Inflammatory macrophage treated with lipopolysaccharide for 1 hour (primary cell): ENCODE measurements at regions not wholly inside any gene's neighbourhood (a gene's known extent, or its start where the extent isn't known, plus 50 kb on each side); places are given as distances from the start of the nearest gene placed in this dataset.

Source experiments
- DNase-seq, 2 donors: peaks; one replicate each; pipeline ENCODE4 v3.0.0-alpha.2; 2020 to 2022

DNA sequence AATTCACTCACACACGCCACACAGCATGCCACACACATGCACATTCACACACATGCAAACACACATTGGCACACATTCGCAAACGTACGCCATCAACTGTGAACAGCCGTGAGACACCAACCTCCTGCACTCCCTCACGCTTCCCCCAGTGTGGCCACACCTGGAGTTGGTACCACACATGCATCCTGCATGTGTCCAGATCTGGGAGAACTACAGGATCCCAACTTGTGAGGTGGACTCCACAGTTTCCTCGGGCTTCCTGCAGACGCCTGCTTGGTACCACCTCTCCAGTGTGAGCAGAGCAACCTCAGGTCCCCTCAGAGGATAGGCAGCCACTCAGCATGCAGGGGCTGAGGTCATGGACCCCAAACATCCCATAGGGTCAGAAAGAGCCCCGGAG, 239.0 kb downstream of the EIPR1 start:
- no peak for DNase-seq

DNA sequence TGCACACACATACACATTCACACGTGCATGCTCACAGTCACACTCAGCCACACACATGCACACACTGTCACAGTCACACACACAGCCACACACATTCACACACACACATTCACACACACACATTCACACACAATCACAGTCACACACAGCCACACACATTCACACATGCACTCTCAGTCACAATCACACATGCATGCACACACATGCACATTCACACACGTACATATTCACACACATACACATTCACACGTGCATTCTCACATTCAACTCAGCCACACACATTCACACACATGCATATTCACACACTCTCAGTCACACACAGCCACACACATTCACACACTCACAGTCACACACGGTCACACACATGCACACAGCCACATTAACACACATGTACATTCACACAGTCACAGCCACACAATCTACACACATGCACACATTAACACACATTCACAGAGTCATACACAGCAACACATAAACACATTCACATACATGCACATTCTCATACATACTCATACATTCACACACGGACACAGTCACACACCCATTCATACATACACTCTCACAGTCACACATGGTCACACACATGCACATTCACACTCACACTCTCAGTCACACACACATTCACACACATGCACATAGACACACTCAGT, 239.8 kb downstream of the EIPR1 start:
- no peak for DNase-seq

DNA sequence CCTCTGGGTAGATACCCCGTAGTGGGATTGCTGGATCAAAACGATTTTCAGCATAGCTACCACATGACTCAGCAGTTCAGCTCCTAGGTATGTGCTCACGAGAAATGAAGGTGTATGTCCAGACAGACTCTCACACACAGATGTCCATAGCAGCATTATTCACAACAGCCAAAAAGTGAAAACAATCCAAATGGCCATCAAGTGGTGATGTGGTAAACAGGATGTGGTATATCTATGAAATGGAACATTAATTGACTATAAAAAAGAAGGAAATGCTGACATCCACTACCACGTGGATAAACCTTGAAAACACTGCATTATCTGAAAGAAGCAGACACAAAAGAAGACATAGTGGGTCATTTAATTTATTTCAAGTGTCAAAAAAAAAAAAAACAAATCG, 241.9 kb downstream of the EIPR1 start:
- no peak for DNase-seq

DNA sequence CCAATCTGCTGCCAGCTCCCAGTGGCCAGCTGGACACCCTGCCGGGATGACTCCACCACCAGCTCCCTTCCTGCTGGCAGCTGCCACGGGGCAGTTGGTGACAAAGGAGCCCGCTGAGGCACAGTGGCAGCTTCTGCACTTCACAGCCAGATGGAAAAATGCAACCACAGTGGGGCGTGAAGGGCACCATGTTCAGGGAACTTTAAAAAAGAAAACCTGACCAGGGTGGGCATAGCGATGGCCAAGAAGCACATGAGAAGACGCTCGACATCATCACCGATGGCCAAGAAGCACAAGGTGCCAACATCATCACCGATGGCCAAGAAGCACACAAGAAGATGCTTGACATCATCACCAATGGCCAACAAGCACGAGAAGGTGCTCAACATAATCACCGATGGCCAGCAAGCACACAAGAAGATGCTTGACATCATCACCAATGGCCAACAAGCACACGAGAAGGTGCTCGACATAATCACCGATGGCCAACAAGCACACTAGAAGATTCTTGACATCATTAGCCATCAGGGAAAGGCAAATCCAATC, 243.5 kb downstream of the EIPR1 start:
- DNase-seq = no peak

DNA sequence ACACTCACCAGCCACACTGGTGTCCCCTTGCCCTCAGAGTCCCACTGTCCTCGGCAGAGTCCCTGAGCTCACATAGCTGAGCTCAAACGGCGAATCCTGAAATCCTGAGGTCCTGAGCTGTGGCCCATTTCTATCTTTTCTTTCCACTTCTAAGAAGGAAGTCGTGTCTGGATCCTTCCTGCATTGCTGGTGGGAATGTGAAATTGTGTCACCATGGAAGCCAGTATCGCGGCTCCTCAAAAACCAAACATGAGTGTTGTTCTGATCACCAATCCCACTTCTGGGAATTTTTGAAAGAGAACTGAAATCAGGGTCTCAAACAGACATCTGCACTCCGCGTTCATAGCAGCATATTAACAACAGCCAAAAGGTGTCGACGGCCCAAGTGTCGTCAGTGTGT, 244.7 kb downstream of the EIPR1 start:
- DNase-seq = no peak

DNA sequence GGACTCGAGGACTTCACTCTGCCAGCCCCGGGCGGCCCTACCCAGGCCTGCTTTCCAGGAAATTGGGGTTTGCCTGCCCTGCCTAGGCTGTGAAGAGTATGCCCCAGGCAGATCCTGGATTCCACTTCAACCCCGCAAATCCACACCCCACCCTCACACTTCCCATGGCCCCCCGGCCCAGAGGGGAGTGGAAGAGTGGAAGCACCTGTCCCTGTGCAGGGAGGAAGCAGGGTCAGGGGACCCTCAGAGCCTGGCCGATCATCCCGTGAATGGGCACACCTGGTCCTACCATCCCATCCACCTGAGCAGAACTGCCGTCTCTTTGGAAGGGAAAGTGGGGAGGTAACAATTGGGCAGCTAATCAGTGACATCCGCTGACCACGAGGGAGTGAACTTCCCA, 245.2 kb downstream of the EIPR1 start:
- no peak for DNase-seq

DNA sequence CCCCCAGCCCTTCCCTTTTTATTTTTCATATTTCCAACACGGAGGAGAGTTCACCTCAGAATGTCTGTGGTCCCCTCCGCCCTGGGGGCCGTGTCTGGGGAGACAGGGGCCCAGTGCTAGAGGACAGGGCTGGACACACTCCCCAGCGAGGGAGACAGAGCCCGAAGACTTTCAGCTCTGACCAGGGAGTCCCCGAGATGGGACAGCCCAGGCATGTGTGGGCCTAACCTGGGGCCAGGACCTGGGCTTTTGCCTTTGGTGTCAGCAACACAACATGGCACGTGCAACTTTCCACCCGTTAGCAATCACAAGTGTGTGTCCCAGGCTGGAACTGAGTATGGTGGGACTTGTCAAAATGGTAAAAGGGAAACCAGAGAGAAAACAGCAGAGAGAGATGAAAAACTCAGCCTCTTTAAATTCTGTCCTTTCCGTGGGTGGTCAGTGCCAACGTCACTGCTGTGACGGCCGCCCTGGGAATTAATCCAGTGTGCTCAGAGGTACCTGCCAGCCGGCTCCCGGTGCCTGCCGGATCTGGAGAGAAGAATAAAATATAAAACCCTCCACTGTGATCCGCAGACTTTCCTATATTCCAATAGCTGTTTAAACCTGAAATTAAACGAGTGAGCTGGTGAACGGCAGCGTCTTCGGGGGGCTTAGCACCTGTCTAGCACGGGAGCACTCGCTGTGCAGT, 245.8 kb downstream of the EIPR1 start:
- no peak for DNase-seq

DNA sequence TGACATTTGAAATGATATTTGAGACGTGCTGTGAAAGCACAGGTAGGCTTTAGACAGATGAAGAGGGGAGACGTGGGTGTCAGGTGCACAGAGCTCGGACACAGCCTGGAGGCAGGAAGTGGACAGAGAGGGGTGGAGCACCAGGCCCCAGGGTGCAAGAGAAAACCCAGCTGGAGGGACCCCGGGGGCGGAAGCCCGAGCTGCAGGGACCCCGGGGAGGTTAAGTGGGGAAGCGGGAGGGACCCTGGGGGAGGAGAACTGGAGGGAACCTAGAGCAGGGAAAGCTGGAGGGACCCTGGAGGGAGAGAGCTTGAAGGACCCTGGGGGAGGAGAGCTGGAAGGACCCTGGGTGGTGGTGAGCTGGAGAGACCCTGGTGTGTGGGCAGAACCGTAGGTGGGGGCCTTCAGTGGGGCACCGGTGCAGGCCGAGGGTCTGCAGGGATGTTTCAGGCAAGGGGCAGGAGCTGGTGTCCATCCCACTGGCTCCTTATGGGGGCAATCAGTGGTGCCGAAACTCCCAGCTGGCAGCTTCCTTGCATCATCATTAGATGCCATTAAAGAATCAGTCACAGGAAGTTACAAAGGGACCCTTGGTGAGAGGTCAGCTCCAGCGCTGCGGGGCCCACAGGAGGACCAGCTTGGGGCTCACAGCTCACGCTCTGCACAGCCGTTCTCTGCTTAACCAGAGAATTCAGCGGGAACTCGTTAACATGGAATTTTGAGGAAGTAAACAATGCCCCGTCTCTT, 246.6 kb downstream of the EIPR1 start:
- DNase-seq = peak in 1 of 2 donors; percentile 1

DNA sequence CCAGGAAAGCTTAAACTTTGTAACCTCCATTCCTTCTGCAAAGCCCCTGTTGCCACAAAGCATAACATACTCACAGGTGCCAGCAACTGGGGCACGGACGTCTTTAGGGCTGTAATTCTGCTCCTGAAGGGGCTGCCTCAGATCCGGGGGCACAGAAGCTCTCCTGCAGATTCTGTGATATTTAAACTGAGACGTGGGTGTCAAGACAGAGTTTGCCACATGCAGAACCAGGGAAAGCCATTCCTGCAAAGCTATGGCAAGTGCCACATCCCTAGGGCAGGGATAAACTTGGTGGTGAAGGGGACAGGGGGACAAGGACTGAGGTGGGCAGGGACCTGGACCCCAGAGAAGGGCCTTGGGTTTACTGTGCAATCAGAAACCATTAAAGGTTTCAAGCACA, 247.2 kb downstream of the EIPR1 start:
- DNase-seq = no peak

DNA sequence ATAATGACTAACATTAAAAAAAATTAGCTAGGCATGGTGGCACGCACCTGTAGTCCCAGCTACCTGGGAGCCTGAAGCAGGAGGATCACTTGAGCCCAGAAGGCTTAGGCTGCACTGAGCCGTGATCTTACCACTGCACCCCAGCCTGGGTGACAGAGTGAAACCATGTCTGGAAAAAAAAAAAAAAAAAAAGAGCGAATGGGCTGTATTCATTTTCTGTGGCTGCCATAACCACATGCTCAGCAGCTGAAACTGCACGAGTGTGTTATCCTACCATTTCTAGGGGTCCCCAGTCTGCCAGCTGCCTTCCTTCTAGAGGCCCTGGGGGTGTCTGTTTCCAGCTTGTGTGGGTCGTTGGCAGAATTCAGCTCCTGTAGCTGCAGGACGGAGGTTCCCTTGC, 247.8 kb downstream of the EIPR1 start:
- no peak for DNase-seq

DNA sequence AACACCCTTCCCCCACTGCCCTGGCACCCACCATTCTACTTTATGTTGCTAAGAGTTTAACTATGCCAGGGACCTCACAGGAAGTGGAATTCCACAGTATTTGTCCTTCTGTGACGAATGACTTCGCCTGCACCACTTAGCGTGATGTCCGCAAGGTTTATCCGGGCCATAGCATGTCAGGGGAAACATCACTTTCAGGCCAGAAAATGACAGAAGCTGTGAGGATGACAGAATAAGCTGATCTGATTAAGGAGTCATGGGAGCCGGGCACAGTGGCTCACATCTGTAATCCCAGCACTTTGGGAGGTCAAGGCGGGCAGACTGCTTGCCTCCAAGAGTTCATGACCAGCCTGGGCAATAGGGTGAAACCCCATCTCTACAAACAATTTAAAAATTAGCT, 248.8 kb downstream of the EIPR1 start:
- DNase-seq = no peak

DNA sequence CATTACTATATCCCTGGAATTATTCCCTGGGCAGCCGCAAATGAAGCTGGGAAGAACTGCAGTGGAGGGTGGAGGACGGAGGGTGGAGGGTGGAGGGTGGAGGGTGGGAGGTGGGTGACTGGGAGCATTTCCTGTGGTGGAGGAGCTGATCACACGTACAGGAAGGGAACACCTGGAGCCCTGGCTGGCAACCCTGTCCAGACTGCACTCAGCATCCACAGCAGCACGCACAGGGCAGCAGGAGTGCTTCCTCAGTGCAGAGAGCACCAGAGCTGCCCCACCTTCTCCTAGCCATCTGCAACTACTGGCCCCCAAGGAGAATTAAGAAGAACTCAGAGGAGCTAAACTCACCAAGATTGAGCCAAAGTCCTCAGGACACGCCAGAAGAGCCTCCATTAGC, 249.9 kb downstream of the EIPR1 start:
- no peak for DNase-seq

DNA sequence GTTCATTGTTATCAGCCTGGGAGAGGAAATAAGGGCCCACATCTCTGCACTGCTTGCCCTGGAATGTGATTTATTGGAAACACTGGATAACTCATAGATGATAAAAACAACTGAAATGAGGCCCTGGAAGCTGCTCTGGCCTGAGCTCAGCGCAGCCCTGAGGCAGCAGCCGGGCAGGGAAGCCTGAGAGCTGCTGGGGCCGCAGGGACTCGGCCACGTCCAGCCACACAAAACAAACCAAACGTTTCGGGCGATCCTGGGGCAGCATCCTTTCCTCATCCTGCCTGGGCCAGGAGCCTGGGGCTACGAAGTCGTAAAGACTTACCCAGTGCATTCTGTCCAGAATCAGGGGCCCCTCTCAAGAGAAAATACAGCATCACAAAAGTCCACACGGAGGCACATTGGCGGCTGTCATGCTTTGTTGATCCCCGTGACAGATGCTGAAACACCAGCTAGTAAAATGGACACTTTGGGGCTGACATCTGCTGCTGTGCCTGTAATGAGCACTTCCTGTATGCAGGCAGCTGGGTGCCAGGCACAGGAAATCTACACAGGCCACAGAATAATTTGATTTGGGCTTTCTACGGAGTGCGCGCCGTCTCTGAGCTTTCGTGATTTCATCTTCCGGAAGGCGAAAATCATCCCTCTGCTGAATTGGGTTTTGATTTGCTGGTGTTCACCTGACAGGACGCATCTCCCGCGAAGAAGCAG, 250.6 kb downstream of the EIPR1 start:
- no peak for DNase-seq

DNA sequence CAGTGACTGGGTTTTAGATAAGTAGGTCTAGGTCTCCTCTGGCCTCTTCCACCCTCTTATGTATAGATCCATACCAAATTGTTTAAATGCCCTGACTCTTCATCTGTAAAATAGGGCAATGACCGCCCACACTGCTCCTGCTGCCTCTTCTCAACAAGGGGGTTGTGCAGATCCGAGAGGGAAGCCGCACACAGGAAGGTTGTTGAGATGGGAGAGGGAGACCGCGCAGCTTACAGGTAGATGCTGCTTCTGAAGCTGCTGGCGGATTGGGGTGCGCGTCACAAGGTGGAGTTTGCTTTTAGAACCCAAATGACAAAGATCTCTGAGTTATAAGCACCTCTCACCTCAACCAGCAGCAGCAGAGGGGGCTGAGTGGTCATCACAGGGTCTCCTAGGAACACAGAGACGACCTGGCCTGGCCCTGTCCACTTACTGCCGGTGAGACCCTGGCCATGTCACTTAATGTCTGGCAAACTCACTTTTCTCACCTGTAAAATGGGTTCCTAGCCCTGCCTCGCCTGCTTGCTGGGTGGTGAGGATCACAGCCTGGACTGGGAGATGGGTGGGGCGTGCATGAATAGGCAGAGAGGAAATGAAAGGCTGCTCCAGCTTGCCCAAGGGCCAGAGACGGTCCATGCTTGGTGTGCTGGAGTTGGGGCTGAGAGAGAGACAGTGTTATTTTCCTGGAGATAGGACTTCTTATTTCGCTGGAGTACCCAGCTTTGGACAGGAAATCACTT, 251.3 kb downstream of the EIPR1 start:
- no peak for DNase-seq

DNA sequence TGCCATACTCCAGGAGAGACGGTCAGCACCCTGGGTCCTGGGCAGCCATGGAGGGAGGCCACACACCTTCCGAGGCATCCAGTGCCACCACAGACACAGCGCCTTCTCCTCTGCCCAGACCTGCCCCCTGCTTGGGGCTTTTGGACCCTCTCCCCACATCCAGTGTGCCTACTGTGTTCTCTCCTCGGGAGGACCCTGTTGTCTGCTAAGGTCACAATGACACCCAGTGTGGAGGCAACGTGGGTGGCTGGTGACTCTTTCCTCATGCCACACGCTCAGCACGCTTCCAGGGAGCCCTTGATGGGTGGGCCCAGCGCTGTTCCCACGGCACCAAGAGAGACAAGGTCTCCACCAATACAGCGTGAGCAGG, 251.9 kb downstream of the EIPR1 start:
- DNase-seq = no peak

DNA sequence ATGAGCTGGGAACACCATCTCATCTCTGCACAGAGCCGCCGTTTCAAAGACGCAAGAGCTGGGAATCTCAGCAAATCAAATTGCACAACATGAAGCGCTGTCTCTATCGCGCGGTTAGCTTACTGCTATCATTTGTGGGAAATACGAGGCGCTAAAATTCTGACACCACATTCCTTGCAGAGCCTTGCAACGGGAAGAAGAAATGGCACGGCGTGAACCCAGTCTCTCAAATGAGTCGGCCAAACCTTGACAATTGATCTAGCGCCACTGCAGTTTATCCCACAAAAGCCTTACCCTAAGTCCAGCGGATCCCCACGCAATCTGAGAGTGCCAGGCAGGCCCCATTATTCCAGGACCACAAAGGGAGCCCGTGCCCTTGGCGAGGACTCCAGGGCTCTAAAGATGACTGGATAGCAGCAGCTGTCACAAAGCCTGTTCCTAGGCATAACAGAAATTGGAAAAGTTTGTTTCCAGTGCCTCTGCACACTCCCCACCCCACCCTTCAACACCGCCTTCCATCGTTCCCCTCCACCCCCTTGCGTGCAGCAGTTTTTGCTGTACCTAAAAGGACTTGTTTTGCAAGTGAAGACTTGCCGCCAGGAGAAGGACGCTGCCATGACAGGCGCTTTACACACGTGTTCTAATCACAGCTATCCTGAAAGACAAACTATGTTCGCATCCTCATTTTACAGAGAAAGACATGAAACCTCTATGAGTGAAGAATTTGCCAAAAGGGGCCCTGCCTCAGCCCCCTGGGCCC, 252.4 kb downstream of the EIPR1 start:
- DNase-seq = no peak

DNA sequence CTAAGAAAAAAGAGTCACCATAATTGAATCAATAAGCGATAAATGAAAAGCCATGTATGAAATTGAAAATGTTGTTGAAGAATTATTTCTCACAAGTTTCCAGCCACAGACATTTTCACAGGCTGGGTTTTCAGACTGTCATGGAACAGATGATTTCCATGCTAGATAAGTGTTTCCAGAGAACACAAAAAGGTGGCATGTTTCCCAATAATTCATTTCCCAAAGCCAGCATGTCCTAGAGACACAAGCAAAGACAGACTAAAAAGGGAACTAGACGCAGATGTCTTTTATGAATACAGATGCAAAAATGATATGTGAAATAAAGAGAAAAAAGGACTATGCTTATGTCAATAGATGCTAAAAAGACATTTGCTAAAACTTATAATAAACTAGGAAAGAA, 255.1 kb downstream of the EIPR1 start:
- no peak for DNase-seq

DNA sequence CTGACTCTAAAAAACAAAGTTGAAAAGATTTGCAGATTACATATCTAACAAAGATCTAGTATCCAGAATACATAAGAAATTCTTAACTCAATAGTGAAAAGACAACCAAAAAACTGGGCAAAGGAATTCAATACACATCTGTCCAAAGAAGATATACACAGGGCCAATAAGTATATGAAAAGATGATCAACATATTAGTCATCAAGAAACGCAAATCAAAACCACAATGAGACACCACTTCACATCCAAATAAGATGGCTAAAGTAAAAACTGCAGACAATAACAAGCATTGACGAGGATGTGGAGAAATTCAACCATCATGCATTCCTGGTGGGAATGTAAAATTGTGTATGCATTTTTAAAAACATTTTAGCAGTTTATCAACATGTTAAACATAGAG, 256.0 kb downstream of the EIPR1 start:
- DNase-seq = no peak

DNA sequence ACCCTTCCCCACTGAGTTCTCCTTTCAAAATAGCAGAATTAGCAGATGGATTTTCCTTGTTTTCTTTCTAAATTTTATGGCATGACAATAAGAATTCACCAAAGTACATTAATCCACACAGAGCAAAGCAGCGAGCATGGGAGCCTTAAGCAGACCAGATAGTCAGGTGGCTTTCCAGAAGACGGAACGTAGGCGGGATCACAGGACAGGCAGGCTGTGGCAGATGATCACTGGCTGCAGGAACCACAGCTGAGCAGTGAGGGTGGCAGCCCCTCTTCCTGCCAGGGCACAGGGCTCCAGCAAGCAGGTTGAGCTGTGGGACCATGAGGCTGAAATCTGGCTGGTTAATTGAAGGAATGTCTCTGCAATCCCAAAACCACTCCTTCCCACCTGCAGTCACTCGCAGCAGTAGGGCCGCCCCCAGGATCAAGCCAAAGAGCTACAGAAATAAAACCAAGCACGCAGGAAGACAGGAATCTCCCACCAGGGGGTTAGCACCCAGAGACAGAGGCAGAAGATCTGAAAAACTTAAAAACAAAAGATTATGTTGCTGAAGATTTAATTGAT, 259.9 kb downstream of the EIPR1 start:
- no peak for DNase-seq

DNA sequence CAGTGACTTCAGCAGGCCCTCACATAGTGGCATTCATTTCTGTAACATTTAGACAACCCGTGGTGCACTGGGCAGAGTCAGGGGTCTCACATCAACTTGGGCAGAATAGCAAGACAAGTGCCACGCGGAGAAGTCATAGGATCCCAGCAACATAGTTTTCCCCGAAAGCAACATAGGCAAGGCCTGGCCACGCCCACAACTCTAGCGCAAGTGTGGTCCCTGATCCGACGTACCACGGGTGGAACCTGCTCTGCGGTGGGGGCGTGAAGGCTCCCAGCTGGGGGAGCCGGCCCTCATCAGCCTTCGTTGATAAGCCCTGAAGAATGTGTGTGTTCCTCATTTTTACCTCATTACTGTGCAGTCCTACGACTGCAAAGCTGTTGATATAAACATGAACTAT, 261.2 kb downstream of the EIPR1 start:
- DNase-seq = no peak

DNA sequence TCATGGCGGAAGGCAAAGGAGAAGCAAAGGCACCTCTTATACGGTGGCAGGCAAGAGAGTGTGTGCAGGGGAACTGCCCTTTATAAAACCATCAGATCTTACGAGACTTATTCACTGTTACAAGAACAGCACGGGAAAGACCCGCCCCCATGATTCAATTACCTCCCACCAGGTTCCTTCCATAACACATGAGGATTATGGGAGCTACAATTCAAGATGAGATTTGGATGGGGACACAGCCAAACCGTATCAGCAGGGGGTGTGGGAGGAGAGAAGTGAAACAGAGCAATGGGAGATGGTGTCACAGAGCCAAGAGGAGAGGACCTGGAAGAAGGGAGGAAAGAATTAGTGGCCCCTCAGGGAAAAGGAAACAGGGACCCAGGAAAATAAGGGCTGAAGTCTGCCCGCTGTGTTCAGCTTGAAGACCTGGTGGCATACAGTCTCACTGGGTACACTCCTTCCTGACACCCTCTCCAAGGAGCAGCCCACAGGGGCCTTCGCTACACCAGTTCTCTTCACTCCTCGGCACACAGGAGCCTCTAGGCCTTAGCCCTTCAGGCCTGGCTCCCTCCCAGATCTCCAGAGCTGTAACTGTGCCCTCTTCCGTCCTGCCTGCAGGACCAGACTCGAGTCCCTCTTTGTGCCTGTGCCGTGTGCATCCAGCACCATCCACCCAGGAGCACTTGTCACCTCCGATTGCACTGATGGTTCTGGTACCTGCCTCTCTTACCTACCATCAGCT, 262.1 kb downstream of the EIPR1 start:
- no peak for DNase-seq
